Stimulated activated CD4-positive, alpha-beta T cell treated with anti-CD3 and anti-CD28 coated beads, Interleukin-2, amount 100 ng/mL, for 48 hours (primary cell): ENCODE measurements at regions not wholly inside any gene's neighbourhood (a gene's known extent, or its start where the extent isn't known, plus 50 kb on each side); places are given as distances from the start of the nearest gene placed in this dataset.
"Not testable (repeated sequence)": the region's sequence is repeated elsewhere in the genome, so short reads cannot be mapped to it uniquely, and the experiment has no call there.

Experiments used
- DNase-seq, 2 donors: peaks; one replicate each; pipeline ENCODE4 v3.0.0-alpha.2; 2020

DNA sequence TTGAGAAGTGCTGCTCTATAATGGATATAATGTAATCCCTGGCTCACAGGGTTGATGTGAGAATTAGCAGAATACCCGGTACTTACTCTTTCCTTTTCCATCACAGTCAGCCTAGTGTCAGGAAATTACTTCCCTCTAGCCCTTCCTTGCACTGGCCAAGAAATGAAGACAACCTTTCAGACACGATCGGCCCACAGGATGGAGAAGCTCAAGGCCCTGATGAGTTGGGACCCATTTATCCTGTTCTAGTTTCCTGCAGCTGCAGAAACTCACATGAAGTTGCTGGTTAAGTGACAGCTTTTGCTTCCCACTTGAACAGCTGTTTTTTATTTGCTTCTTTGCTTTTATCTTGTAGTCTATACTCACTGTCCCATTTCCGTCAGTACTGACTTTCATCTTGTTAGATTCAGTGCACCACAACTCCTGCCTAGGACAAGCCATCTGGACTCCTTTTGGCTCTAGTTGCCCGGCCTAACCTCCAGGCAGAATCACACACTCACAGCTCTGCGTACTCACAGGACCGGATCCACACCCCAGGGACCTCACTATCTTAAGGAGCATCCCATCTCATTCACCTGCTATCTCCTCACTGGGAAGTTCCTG lies 325.1 kb upstream of the CHRNA7 start:
- DNase-seq = not testable (repeated sequence)

DNA sequence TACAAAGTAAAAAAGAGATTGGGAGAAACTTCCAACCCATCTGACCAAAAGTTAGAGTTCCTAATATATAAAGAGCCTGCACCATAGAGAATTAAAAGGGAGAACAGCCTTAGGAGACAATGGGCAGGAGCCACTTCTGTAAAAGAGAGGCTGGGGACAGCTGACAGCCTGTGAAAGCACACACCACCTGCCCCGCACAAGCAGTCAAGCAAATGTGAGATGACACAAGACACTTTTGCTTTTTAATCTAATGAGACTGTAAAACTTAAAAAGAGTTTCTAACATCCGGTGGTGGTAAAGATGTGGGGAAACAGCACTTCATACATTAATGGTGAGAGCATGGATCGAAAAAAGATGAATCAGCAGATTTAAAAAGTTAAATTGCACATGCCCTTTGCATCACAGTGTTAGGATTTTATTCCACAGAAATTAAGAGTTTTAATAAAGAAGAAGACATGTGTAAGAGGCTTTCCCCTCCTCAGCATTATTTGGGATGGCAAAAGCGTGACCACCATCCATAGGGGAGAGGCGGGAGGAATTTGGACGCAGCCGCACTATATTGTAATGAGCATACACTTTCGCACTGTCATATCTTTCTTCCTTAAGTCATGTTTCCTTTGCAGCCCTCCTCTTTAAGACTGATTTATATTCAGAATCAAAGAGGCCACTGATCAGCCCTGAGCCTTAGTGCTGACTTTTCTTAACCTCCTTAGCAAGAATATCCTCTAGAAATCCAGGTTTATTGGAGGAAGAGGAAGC lies 322.2 kb upstream of the CHRNA7 start:
- not testable (repeated sequence) for DNase-seq

DNA sequence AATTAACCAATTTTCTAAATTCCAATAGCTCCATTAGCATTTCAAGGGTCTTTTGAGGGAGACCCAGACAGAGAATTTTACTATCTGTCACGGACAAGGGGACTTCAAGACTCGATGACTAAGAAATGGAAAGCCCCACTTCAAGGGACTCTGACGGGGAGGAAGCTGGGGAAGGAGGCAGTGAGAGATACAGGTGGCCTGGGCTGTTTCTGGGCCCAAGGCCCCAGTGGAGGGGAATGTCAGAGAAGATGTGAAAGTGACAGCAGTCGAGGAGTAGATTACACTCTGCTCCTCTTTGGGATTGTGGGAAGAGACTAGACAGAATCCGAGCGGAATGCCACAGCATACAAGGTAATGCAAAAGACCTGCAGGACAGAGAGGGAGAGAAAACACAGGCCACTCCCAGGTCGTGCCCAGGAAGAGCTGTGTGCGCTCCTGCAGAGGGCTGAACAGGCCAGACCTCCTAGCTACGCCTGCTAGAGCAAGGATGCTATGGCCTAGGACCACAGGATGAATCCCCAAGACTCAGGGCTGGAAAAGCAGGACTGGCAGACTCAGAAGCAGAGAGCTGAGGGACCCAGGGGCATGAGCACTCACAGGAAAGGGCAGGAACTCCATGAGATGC lies 321.5 kb upstream of the CHRNA7 start:
- not testable (repeated sequence) for DNase-seq

DNA sequence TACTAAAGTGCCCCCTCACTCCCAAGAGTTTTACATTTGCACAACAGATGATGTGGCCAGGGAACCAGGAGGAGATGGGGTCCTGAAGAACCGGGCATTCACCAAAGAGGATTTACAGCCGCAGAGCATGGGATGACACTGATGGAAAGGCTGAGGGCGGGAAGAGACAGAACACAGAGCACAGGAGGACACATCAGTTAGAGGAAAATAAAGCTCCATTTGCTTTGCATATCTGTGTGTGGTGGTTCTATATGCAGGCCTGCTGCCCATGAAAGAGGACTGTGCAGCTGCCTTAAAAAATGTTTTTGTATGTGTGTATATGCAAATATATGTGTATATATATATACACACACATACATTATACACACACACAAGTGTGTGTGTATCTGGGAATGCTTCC lies 320.8 kb upstream of the CHRNA7 start:
- DNase-seq = not testable (repeated sequence)

DNA sequence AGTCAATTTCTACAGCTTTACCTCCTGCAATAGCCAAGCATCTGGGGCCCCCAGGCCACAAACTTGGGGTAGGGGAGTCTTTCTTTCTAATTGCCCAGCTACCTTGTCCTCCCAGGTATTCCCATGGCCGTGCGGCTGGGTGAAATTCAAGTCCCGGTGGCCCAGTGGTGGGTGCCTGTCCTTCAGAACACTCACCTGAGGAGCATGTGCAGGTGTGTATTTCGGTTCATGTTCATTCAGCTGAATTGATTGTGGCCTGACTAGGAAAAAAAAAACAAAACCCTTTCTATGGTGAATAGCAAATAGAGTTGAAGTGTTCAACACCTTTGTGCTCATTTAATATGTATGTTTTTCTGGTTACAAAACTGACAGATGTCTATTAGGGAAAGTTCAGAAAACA lies 319.5 kb upstream of the CHRNA7 start:
- DNase-seq = not testable (repeated sequence)

DNA sequence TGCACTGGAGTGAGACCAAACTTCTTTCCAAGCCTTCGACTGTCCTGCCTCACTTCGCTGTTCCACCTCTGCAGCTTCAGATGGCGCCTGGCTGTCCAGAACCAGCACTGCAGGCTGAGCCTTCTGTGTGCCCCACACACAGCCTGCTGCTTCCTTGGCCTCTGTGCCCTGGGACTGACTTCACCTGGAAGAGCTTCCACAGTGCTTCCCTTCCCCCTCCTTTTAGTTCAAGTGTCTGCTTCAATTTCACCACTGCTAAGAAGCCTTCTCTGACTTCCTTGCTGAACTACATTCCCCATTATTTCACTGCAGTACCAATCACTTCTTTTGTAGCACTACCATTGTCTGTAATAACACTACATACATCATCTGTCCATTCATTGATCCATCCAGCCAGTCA lies 315.1 kb upstream of the CHRNA7 start:
- not testable (repeated sequence) for DNase-seq

DNA sequence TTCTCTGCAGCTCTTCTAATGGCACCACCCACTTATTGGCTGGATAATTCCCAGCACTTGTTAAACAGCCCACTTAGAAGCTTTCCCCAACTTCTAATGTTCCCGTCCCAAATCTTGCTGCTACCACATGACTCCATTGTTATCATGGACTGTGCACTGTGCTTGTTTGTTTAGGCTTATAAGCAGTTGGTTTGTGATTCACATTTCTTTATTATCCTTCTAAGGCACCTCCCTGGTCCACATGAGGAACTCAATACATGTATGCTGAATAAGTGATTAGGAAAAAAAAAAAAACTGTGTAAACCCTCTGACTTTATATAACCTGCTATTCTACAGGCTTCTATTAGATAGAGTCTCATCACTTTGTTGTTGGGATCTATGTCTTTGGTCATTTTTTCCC lies 311.7 kb upstream of the CHRNA7 start:
- not testable (repeated sequence) for DNase-seq

DNA sequence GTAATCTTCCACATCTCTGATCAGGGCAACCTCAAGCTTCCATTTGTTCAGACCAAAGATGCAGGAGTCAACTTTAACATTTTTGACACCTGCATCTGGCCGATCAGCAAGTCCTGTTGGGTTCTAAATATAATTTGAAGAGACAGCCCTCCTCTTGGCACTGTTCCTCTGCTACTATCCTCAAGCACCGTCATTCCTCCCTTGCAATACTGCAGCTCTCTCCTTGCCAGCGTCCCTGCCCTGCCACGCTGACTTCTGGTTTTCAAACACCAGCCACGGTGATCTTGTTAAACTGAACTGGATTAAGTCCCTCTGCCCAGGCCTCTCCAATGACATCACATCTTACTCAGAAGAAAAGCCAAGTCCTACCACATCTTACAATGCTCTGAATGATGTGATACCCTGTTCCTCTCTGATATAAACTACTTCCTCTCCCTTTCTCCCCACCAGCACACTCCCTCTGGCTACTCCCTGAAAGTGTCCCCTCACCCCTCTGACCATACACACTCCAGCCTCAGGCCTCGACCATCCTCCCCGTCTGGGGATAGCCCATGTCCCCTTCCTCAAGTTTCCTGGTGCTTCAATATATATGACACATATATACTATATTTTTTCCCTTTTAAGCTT lies 310.8 kb upstream of the CHRNA7 start:
- DNase-seq = not testable (repeated sequence)

DNA sequence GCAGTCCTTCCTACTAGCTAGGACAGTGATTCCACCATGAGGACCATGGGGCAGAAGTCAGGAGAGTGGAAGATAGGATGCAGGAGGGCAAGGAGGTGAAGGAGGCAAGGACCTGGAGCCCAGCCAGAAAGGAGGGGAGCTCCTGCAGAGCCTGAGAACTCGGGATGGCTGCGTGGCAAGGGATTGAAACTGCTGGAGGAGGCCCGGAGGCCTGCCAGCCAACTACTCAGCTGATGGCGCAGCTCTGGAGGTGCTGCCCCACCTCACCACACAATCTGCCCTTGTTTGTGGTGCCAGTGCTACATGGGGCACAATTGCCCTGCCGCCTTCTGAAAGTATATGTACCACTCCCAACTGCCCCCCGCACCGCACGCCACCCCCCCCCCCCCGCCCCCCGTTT lies 307.3 kb upstream of the CHRNA7 start:
- DNase-seq = not testable (repeated sequence)

DNA sequence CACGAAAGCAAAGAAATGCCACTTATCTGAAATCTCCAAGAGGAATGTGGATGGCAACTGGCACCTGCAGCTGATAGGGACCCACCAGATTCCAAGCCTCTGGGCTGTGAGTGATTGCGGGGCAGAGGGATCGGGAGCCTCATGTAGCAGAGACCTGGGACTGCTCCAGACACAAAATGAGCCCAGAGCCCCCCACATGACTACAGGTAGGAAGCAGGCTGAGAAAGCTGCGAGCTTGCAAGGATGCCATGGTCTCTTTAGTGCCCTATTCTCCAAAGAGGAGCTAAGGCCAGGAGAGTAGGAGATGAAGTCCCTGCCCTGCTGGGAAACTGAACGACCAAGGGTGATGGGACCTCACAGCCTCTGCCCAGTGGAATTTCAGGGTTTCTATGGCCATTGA lies 305.4 kb upstream of the CHRNA7 start:
- not testable (repeated sequence) for DNase-seq

DNA sequence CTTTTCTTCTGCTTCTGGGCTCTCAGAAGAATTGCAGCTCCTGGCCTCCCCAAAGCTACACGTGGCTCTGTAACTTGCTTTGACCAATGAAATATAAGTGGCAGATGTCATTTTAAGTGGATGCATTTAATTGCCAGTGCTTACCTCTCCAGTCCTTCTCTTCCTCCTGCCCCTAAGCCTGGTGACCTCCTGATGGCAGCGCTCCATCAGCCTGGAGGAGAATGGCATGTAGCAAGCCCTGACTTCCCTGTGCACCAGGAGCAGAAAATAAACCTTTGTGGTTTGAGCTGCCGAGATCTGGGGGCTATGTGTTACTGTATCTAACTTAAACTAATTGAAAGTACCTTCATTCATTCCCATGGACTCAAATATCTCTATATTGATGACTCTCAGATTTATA lies 304.7 kb upstream of the CHRNA7 start:
- not testable (repeated sequence) for DNase-seq

DNA sequence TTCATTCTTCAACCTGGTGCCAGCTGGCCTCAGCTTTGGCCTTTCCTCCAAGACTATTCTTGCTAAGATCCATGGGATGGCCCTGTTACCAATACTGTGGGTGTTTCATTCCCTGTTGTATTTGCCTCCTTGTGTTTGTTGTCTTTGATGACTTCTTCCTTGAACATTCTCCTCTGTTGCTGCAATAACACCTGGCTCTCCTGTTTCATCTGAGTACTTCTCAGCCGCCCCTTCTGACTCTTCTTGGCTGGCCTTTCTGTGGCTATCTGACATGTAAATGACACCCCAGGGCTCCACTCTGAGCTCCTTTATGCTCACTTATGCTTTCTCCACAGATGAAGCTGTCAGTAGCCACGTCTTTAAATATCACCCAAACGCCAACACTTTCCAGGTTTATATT lies 302.7 kb upstream of the CHRNA7 start:
- DNase-seq = no peak

DNA sequence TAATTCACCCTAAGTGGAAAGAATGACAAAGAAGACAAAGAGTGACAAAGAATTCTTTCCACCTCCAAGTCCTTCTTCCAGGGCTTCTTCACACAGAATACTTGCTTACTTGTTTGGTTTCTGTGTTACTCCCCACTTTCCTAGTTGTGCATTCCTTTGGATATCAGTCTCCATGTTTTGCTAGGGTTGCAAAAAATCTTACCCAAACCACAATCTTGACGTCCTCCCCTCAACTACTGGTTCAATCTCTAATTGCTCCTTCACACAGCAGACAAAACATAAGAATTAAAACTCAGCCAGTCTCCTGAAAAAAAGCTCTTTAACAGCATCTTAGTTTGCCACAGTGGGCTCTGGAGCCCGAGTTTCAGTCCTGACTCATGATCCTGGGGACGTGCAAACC lies 297.6 kb upstream of the CHRNA7 start:
- DNase-seq = no peak

DNA sequence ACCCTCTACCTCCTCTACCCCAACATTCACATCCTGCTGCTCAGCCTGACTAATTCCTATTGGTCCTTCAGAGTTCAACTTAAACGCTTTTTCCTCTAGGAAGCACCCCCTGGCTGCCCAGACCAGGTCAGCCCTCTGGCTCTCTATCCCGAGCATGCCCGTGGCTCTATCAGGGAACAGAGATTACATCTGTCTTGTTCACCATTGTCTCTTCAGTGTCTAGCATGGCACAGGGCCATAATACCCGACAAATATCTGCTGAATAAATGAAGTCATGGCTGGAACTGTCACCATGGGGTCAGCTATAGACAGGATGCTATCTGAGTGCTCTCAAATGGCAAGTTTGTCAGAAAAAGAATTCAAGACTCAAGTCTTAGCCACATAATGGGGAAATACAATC lies 296.9 kb upstream of the CHRNA7 start:
- DNase-seq = no peak

DNA sequence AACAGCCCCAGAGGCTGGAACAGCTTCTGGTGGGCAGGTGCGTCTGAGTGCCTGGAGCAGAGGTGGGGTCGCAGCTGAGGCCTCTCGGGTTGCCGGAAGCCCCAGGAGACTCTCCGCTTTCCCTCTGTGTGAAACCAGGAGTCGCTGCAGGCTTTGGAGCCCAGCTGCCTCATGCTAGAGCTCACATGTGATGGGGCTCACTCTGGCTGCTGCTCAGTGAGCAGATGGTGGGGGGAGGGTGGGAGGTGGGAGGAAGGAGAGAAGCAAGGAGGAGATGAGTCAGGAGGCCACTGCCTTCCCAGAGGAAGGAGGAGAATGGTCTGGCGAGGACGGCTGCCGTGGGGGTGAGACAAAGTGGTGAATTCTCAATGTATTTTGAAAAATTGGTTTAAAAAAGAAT lies 290.1 kb upstream of the CHRNA7 start:
- no peak for DNase-seq

DNA sequence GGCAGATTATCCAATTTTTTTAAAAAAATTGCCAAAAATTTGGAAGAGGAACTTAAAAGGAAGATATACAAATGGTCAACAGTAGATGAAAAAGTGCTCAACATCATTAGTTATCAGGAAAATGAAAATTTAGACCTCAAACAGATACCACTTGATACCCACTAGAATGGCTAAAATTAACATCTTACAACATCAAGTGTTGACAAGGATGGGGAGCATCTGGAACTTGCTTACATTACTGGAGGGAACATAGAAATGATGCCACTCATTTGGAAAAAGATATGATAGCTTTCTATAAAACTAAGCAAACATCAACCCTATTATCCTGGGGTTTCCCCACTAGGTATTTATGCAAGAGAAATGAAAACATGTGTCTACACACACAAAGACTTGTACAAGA lies 284.5 kb upstream of the CHRNA7 start:
- DNase-seq = no peak

DNA sequence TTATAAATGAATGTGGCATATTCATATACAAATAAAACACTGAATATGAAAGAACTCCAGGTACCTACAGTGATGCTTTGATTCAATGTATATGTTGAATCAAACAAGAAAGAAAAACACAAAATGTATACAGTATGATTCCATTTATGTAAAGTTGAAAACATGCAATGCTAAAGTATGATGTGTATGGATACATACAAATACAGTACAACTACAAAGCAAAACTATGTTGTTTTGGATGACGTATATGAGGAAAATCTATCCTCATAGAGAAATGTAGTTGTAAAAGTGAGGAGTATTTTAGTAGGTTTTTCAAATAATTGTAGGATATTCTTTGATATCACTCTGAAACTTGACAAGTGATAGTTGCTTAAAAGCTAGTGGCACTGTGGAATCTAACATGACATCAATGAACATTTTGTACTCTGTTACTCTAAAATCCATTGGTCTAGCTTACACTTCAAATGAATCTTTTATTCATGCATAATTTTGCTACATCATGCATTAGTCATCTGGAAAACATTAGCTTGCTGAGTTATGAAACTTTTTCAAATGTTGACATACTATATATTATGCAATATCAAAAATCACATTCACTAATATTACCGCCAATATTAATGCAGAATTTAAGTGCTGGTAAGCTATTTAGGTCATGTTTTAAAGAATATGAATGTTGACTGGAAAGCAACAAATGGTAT lies 278.1 kb upstream of the CHRNA7 start:
- DNase-seq = no peak

DNA sequence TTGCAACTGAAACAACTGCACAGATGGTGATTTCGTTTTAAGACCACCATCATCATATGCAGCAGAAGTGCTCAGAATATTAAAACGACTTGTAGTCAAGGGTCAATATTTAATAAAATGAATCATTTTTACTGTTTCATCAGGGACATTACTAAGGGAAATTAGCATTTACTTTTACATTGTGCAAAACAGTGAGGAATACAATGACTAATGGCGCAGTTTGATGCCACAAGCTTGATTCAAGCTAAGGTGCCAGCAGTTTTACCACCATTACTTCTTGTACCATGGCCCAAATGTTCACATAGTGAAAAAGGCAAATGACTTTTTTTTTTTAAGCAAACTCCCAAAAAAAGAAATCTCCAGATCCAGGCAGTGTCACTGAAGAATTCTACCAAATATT lies 277.4 kb upstream of the CHRNA7 start:
- DNase-seq = no peak

DNA sequence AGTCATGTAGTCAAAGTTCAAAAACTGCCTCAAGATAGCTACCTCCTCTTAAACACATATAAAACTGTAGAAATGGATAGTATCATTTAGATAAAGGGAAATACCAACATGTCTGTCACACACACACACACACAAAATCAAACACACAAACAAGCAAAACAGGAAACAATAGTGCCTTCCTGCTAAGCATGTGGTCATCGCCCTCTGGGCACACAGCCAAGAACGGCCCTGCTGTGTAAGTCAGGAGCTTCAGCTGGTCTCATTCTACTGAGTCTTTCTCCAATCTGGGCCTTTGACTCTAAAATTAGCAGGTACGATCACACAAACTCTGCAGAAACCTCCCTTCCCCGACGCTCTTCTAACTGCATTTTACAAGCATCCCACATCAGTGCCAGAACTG lies 272.2 kb upstream of the CHRNA7 start:
- no peak for DNase-seq

DNA sequence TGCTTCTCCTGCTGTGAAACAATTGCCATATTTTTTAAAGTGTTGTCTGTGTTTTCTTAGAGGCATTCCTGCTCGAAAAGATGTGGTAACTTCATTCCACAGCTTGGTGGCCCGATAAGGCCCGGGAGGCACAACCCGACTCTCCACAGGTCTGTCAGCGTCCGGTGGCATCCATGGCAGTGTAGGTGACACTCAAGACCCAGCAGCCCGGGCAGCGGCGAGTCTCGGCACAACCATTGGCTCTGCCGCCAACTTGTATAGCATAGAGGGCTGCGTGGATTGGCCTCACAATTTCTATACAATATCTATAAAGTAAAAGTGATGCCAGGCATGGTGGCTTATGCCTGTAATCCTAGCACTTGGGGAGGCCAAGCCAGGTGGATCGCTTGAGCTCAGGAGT lies 262.3 kb upstream of the CHRNA7 start:
- DNase-seq = no peak

DNA sequence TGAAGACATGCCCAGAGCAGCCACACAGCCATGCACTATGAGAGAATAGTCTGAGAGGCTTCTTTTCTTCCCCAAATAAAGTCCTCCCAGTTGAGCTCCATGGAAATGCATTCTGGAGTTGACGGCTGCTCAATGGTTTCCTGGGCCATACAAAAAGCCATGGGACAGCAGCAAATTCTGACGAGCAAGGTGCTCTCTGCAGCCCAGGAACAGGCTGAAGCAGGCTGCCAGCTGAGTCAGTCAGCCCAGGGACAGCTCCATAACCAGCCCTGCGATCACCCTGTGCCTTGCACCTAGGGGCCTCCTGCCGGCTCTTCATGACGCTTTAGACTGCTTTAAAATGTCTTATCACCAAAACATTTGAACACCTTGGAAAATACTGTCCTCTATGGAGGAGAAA lies 256.3 kb upstream of the CHRNA7 start:
- DNase-seq = no peak

DNA sequence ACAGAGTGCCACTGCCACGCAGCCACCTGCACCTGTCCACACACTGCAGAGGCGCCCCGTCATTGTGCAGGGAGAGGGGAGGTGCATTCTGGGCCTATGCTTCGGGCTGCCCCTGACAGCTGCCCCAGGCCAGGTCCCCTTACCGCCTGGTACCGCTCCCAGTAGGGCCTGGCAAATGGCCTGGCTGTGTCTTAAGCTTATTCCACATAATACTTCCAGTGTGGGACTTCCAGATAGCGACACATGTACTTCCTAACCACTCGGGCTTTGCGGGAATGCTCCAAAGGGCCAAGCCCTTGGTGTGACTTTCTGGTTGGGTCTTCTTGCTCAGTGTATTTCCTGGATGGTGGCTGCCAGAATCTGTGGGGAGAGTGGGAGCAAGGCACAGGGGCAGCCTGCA lies 254.3 kb upstream of the CHRNA7 start:
- no peak for DNase-seq

DNA sequence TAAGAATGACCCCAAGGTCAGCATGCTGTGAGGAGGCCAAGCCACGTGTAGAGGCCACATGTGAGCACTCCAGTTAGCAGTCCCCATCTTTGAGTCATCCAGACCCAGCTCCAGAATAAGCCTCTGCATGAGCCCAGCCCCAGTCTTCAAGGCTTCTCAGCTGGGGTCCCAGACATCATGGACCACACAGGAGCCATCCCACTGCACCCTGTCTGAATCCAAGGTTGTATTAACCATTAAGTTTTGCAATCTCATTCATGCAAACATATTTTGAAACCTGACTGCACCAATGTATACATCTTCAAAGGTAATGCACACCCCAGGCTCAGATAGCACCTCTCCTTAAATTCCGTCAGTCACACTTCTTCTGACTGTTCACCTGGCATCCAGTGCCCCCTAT lies 249.1 kb upstream of the CHRNA7 start:
- no peak for DNase-seq
